ENCODE measurements at regions not wholly inside any gene's neighbourhood (a gene's known extent, or its start where the extent isn't known, plus 50 kb on each side); places are given as distances from the start of the nearest gene placed in this dataset.

DNA sequence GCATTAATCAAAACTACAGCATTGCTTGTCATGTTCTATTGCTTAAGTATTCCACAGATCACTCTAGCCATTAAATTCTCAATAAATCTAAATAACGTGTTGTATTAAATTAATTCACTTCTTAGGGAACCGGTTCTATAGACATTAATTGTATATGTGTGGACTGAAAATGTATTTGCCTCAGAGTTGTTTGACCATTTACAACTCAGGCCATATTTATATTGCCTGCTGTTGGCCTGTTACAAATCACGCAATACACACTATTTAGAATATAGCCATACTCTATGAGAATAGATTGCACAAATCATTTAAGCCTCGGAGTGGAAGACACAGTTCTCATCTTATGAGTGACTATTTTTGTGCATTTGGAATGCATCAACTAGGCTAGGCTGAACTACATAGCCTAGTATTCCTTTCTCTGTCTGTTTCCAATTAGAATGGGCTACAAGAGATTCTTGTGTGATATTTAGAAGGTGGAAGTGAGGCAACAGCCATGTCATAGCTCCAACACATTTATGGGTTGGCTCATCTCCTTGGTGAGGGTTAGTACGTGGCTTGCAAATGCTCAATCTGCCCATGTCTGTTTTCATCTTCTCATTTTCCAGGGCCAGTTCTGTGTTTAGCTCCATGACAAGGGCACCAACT lies 1116.1 kb downstream of the PCDH9 start:
- no peak overlapping the region for H3K4me2 ChIP-seq (ENCODE audit: low read length)

More for the DNA sequence above, 1116.1 kb downstream of the PCDH9 start:
- no peak overlapping the region for H3K27ac ChIP-seq (ENCODE audit: low read depth, low read length)
- no peak for TF ChIP-seq ZFX (IDR thresholded peaks at IDR 0.05)
- TF ChIP-seq TCF7L2 (IDR thresholded peaks at IDR 0.05; ENCODE audit: borderline replicate concordance, extremely low read depth, insufficient read depth, insufficient read length) = no peak
- TF ChIP-seq, protein P1, sequence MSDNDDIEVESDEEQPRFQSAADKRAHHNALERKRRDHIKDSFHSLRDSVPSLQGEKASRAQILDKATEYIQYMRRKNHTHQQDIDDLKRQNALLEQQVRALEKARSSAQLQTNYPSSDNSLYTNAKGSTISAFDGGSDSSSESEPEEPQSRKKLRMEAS (IDR thresholded peaks at IDR 0.05) = no peak
- TF ChIP-seq ZNF274 (IDR thresholded peaks at IDR 0.05; ENCODE audit: low read depth, low read length) = no peak
- no peak for TF ChIP-seq YY1 (IDR thresholded peaks at IDR 0.05; ENCODE audit: extremely low read depth, insufficient replicate concordance, low read depth, low read length)
- no peak for TF ChIP-seq SIN3A (IDR thresholded peaks at IDR 0.05; ENCODE audit: low read depth)
- TF ChIP-seq CEBPB (IDR thresholded peaks at IDR 0.05; ENCODE audit: low read depth) = no peak
- TF ChIP-seq, protein P2, sequence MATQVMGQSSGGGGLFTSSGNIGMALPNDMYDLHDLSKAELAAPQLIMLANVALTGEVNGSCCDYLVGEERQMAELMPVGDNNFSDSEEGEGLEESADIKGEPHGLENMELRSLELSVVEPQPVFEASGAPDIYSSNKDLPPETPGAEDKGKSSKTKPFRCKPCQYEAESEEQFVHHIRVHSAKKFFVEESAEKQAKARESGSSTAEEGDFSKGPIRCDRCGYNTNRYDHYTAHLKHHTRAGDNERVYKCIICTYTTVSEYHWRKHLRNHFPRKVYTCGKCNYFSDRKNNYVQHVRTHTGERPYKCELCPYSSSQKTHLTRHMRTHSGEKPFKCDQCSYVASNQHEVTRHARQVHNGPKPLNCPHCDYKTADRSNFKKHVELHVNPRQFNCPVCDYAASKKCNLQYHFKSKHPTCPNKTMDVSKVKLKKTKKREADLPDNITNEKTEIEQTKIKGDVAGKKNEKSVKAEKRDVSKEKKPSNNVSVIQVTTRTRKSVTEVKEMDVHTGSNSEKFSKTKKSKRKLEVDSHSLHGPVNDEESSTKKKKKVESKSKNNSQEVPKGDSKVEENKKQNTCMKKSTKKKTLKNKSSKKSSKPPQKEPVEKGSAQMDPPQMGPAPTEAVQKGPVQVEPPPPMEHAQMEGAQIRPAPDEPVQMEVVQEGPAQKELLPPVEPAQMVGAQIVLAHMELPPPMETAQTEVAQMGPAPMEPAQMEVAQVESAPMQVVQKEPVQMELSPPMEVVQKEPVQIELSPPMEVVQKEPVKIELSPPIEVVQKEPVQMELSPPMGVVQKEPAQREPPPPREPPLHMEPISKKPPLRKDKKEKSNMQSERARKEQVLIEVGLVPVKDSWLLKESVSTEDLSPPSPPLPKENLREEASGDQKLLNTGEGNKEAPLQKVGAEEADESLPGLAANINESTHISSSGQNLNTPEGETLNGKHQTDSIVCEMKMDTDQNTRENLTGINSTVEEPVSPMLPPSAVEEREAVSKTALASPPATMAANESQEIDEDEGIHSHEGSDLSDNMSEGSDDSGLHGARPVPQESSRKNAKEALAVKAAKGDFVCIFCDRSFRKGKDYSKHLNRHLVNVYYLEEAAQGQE (IDR thresholded peaks at IDR 0.05; ENCODE audit: low read depth) = no peak
- TF ChIP-seq ELF1 (IDR thresholded peaks at IDR 0.05; ENCODE audit: borderline replicate concordance, low read depth) = no peak
- TF ChIP-seq SP1 (IDR thresholded peaks at IDR 0.05; ENCODE audit: low read depth) = no peak
- no peak for TF ChIP-seq SRF (IDR thresholded peaks at IDR 0.05; ENCODE audit: low read depth)
- TF ChIP-seq CBX3 (IDR thresholded peaks at IDR 0.05; ENCODE audit: low read depth) = no peak
- no peak for TF ChIP-seq JUND (IDR thresholded peaks at IDR 0.05)
- no peak for TF ChIP-seq RAD21 (IDR thresholded peaks at IDR 0.05; ENCODE audit: low read depth)
- TF ChIP-seq, protein P3, sequence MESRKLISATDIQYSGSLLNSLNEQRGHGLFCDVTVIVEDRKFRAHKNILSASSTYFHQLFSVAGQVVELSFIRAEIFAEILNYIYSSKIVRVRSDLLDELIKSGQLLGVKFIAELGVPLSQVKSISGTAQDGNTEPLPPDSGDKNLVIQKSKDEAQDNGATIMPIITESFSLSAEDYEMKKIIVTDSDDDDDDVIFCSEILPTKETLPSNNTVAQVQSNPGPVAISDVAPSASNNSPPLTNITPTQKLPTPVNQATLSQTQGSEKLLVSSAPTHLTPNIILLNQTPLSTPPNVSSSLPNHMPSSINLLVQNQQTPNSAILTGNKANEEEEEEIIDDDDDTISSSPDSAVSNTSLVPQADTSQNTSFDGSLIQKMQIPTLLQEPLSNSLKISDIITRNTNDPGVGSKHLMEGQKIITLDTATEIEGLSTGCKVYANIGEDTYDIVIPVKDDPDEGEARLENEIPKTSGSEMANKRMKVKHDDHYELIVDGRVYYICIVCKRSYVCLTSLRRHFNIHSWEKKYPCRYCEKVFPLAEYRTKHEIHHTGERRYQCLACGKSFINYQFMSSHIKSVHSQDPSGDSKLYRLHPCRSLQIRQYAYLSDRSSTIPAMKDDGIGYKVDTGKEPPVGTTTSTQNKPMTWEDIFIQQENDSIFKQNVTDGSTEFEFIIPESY (IDR thresholded peaks at IDR 0.05; ENCODE audit: extremely low read depth, insufficient replicate concordance, low read length) = no peak
- TF ChIP-seq EGR1 (IDR thresholded peaks at IDR 0.05; ENCODE audit: low read depth) = no peak
- no peak for TF ChIP-seq POLR2AphosphoS5 (IDR thresholded peaks at IDR 0.05; ENCODE audit: low read depth, low read length)
- no peak overlapping the region for H3K9ac ChIP-seq (ENCODE audit: low read length)
- CTCF ChIA-PET = no interaction called here
- intact Hi-C loops (cut with micrococcal nuclease) = no loop called here
- no peaks in the 10 kb centered on the region for H3K4me1 ChIP-seq (ENCODE audit: control insufficient read depth in 1 of 2, insufficient read depth in 2 of 2, low read length in 2 of 2)
- no peaks in the 10 kb centered on the region for H3K9me2 ChIP-seq (ENCODE audit: insufficient read depth)
- no peaks in the 10 kb centered on the region for H4K20me1 ChIP-seq (ENCODE audit: insufficient read depth)
- no peaks in the 10 kb centered on the region for H3K9me3 ChIP-seq (ENCODE audit: control insufficient read depth in 1 of 2, insufficient read depth in 1 of 2, low read depth in 1 of 2, low read length in 2 of 2)
- no peaks in the 10 kb centered on the region for H3K79me2 ChIP-seq (ENCODE audit: insufficient read depth, low read length)
- no peak overlapping the region for H3K4me3 ChIP-seq (replicated peaks in 1 of 2; ENCODE audit: low read depth in 1 of 2, low read length in 2 of 2)
- no TSS peak for BruUV-seq (replicated peaks)
- no peaks in the 10 kb centered on the region for H3K36me3 ChIP-seq (ENCODE audit: control insufficient read depth in 1 of 2, insufficient read depth in 2 of 2, low read length in 2 of 2)
- ATAC-seq (no peak), DNase-seq (ENCODE audit: low read depth, low spot score) (no peak)
- RAD21 ChIA-PET (ENCODE audit: low non-redundant PET in 1 of 2, low total read pairs in 2 of 2, uncharacterized antibody in 2 of 2, unreplicated experiment in 2 of 2) = no interaction called here
- POLR2A ChIA-PET = no interaction called here
- H2AFZ ChIP-seq (ENCODE audit: low read depth, low read length, poor library complexity, severe bottlenecking) = no peak overlapping the region
- H3K27me3 ChIP-seq (ENCODE audit: insufficient read depth, low read length) = no peaks in the 10 kb centered on the region

All from HCT116 (cell line).